ENCODE measurements at regions not wholly inside any gene's neighbourhood (a gene's known extent, or its start where the extent isn't known, plus 50 kb on each side); places are given as distances from the start of the nearest gene placed in this dataset.

- DNase-seq (ENCODE audit: low spot score in 2 of 2), result no peak
- no peaks in the 10 kb centered on the region for H3K27me3 ChIP-seq
- H3K36me3 ChIP-seq, result no peaks in the 10 kb centered on the region
- TF ChIP-seq CTCF (IDR thresholded peaks at IDR 0.05), result no peak
- intact Hi-C loops (cut with DNase I), result no loop called here
- no peak overlapping the region for H3K4me3 ChIP-seq
- H3K4me1 ChIP-seq, result no peaks in the 10 kb centered on the region
- H3K9me3 ChIP-seq, result no peaks in the 10 kb centered on the region
- H3K27ac ChIP-seq, result no peak overlapping the region
These were observed 1169.6 kb downstream of the EFNB2 start for GRCh38 chr13:105365831-105366230.

GRCh38 chr13:105365021-105365550 lies 1170.4 kb downstream of the EFNB2 start:
- Histone ChIP-seq H3K9me3 (no peaks in the 10 kb centered on the region), H3K27ac (no peak overlapping the region), H3K27me3 (no peaks in the 10 kb centered on the region), H3K36me3 (no peaks in the 10 kb centered on the region), H3K4me3 (no peak overlapping the region), H3K4me1 (no peaks in the 10 kb centered on the region)
- intact Hi-C loops (cut with DNase I), result no loop called here
- DNase-seq (ENCODE audit: low spot score in 2 of 2), result no peak
- TF ChIP-seq CTCF (IDR thresholded peaks at IDR 0.05), result no peak

- DNase-seq (ENCODE audit: low spot score in 2 of 2), result no peak
- Histone ChIP-seq H3K27me3 (no peaks in the 10 kb centered on the region), H3K4me3 (no peak overlapping the region), H3K27ac (no peak overlapping the region), H3K4me1 (no peaks in the 10 kb centered on the region), H3K36me3 (no peaks in the 10 kb centered on the region), H3K9me3 (no peaks in the 10 kb centered on the region)
- TF ChIP-seq CTCF (IDR thresholded peaks at IDR 0.05), result no peak
- intact Hi-C loops (cut with DNase I), result no loop called here
These were observed 1171.3 kb downstream of the EFNB2 start for GRCh38 chr13:105364191-105364590.

GRCh38 chr13:105363261-105364190 lies 1171.9 kb downstream of the EFNB2 start:
- Histone ChIP-seq H3K36me3 (no peaks in the 10 kb centered on the region), H3K4me1 (no peaks in the 10 kb centered on the region), H3K27me3 (no peaks in the 10 kb centered on the region), H3K9me3 (no peaks in the 10 kb centered on the region), H3K27ac (no peak overlapping the region), H3K4me3 (no peak overlapping the region)
- DNase-seq (ENCODE audit: low spot score in 2 of 2), result no peak
- intact Hi-C loops (cut with DNase I), result no loop called here
- TF ChIP-seq CTCF (IDR thresholded peaks at IDR 0.05), result no peak

- no peak for TF ChIP-seq CTCF (IDR thresholded peaks at IDR 0.05)
These were observed 1181.8 kb downstream of the EFNB2 start for GRCh38 chr13:105353654-105354053.

More at GRCh38 chr13:105353654-105354053, 1181.8 kb downstream of the EFNB2 start:
- Histone ChIP-seq H3K4me1 (no peaks in the 10 kb centered on the region), H3K4me3 (no peak overlapping the region), H3K36me3 (no peaks in the 10 kb centered on the region), H3K9me3 (no peaks in the 10 kb centered on the region), H3K27me3 (no peaks in the 10 kb centered on the region), H3K27ac (no peak overlapping the region)
- no peak for DNase-seq (ENCODE audit: low spot score in 2 of 2)
- intact Hi-C loops (cut with DNase I), result no loop called here

Data from ascending aorta (tissue), 2 donors.